Right atrium auricular region (tissue), 2 donors: ENCODE measurements at regions not wholly inside any gene's neighbourhood (a gene's known extent, or its start where the extent isn't known, plus 50 kb on each side); places are given as distances from the start of the nearest gene placed in this dataset.

Experiments used
- DNase-seq: peaks from one replicate; pipeline ENCODE4 v3.0.0-alpha.2; 2019; ENCODE audit warnings: low spot score
- H3K27ac ChIP-seq, 2 donors: fragments of 200-600 bp; sonication (generic); 1 replicate in 1 of 2; 2 replicates in 1 of 2; pipeline ENCODE4 v1.5.1; 2016 to 2019
- H3K27me3 ChIP-seq, 2 donors: fragments of 200-600 bp; sonication (generic); one replicate each; pipeline versions ENCODE4 v1.5.1 to v1.6.0; 2017 to 2019
- H3K36me3 ChIP-seq: fragments of 200-600 bp; sonication (generic); one replicate; pipeline ENCODE4 v1.5.1; 2016
- H3K4me1 ChIP-seq, 2 donors: fragments of 200-600 bp; sonication (generic); one replicate each; pipeline versions ENCODE4 v1.5.1 to v1.6.0; 2017 to 2019
- H3K4me3 ChIP-seq, 2 donors: fragments of 200-600 bp; sonication (generic); 1 replicate in 1 of 2; 2 replicates in 1 of 2; pipeline ENCODE4 v1.5.1; 2017 to 2019; ENCODE audit warnings: mild to moderate bottlenecking in 1 of 2, moderate library complexity in 1 of 2
- H3K9me3 ChIP-seq, 2 donors: fragments of 200-600 bp; sonication (generic); one replicate each; pipeline ENCODE4 v1.5.1; 2019
- TF ChIP-seq, protein P1 (sequence below), 2 donors: fragments of 200-600 bp; sonication (generic); IDR thresholded peaks; one replicate each; pipeline ENCODE4 v1.5.1; 2019; ENCODE audit warnings: antibody characterized with exemption in 2 of 2

DNA sequence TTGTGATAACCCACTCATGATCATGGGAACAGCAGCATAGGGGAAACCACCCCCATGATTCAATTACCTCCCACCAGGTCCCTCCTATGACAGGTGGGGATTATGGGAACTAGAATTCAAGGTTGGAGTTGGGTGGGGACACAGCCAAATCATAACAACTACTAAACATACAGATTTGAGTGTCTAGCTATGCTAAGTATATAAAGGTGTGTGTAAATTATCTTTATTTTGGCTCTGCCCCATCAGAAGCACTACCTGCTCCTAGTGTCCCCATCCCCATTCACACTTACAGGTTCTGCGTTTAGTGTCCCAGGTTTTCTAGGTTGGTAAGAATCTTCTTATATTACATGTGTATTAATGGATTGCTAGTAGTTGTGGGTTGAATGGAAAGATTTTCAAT is 464.7 kb downstream of the EPHA4 start:
- H3K27ac ChIP-seq: no peak overlapping the region
- TF ChIP-seq, protein P1, sequence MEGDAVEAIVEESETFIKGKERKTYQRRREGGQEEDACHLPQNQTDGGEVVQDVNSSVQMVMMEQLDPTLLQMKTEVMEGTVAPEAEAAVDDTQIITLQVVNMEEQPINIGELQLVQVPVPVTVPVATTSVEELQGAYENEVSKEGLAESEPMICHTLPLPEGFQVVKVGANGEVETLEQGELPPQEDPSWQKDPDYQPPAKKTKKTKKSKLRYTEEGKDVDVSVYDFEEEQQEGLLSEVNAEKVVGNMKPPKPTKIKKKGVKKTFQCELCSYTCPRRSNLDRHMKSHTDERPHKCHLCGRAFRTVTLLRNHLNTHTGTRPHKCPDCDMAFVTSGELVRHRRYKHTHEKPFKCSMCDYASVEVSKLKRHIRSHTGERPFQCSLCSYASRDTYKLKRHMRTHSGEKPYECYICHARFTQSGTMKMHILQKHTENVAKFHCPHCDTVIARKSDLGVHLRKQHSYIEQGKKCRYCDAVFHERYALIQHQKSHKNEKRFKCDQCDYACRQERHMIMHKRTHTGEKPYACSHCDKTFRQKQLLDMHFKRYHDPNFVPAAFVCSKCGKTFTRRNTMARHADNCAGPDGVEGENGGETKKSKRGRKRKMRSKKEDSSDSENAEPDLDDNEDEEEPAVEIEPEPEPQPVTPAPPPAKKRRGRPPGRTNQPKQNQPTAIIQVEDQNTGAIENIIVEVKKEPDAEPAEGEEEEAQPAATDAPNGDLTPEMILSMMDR (IDR thresholded peaks at IDR 0.05): no peak
- H3K9me3 ChIP-seq: no peaks in the 10 kb centered on the region
- peaks cover 0 to 25% of the 10 kb centered on the region in 2 donors for H3K4me1 ChIP-seq
- H3K36me3 ChIP-seq: no peaks in the 10 kb centered on the region
- H3K4me3 ChIP-seq: no peak overlapping the region
- no peak for DNase-seq
- H3K27me3 ChIP-seq: no peaks in the 10 kb centered on the region

DNA sequence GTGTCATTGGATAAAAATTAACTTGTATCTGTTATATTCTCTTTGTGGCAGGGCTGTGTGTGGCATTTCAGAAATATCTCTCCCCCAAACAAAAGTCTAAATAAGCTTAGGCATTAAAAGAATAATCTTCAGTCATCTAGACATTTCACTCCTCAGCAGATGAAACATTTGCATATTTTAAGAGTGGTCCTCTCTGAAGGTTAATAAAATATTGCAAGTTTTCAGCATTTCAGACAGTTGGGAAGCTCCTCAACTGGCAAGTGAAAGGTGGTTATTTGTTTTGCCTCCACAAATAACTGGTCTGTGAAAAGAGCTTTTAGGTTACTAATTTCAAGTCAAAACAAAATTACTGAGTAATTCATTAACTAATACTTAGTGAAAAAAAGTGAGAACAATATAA is 462.6 kb downstream of the EPHA4 start:
- H3K4me1 ChIP-seq: peaks cover 0 to 9% of the 10 kb centered on the region in 2 donors
- DNase-seq: no peak
- no peaks in the 10 kb centered on the region for H3K9me3 ChIP-seq
- no peaks in the 10 kb centered on the region for H3K36me3 ChIP-seq
- H3K27ac ChIP-seq: no peak overlapping the region
- TF ChIP-seq, protein P1 (IDR thresholded peaks at IDR 0.05): no peak
- H3K4me3 ChIP-seq: no peak overlapping the region
- H3K27me3 ChIP-seq: no peaks in the 10 kb centered on the region

DNA sequence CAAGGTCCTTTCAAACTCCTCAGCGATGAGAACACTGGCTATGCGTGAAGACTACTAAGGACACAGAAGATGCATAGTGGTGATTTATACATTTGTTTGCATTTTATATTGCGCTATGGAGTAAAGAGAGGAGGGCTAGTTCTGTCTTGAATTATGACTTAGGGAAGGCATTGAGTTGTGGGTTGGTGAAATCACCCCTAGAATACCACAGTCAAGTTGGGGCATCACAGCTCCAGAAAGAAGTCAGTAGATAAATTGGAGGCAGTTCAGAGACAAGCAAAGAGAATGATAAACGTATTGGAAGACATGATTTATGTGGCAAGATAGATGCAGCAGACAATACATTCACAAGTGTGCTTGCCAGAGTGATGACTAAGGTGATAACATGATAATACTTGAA is 460.4 kb downstream of the EPHA4 start:
- DNase-seq: no peak
- H3K36me3 ChIP-seq: no peaks in the 10 kb centered on the region
- H3K27ac ChIP-seq: no peak overlapping the region
- no peaks in the 10 kb centered on the region for H3K4me1 ChIP-seq
- H3K4me3 ChIP-seq: no peak overlapping the region
- TF ChIP-seq, protein P1 (IDR thresholded peaks at IDR 0.05): no peak
- H3K27me3 ChIP-seq: no peaks in the 10 kb centered on the region
- no peaks in the 10 kb centered on the region for H3K9me3 ChIP-seq

DNA sequence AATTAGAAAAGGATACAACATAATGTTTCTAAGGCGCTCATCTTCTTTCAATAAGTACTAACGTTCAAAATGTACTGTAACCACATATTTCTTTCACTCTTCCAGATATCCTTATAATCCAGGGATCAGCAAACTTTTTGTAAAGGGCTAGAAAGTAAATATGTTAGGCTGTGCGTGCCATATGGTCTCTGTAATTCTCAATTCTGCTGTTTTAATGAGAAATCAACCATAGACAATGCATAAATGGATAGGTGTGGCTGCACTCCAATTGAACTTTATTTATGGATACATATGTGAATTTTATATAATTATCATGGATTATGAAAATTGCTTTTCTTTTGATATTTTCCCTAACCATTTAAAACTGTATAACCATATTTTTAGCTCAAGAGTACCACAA is 459.4 kb downstream of the EPHA4 start:
- Histone ChIP-seq H3K27me3 (no peaks in the 10 kb centered on the region), H3K36me3 (no peaks in the 10 kb centered on the region), H3K4me1 (no peaks in the 10 kb centered on the region), H3K27ac (no peak overlapping the region), H3K4me3 (no peak overlapping the region), H3K9me3 (no peaks in the 10 kb centered on the region)
- DNase-seq: no peak
- TF ChIP-seq, protein P1 (IDR thresholded peaks at IDR 0.05): no peak

DNA sequence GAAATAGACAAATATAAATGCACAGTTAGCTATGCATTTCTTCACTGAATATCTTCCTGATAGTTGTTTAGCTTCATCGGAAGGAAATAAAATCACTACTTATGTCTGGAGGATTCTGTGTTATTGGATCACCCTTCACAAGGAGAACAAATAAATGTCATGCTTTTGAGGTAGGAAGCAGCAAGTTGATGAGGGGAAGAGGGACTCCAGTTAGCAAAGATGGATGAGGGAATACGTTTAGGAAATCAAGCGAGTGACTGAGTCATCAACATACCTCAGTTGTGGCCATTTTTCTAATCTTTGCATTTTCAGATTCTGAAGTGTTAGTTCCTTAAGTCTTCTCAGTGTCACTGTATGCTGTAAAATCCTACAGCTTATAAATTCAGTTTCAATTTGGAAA is 456.2 kb downstream of the EPHA4 start:
- H3K27ac ChIP-seq: no peak overlapping the region
- H3K9me3 ChIP-seq: no peaks in the 10 kb centered on the region
- H3K36me3 ChIP-seq: no peaks in the 10 kb centered on the region
- DNase-seq: no peak
- no peaks in the 10 kb centered on the region for H3K27me3 ChIP-seq
- TF ChIP-seq, protein P1 (IDR thresholded peaks at IDR 0.05): no peak
- no peak overlapping the region for H3K4me3 ChIP-seq
- no peaks in the 10 kb centered on the region for H3K4me1 ChIP-seq

DNA sequence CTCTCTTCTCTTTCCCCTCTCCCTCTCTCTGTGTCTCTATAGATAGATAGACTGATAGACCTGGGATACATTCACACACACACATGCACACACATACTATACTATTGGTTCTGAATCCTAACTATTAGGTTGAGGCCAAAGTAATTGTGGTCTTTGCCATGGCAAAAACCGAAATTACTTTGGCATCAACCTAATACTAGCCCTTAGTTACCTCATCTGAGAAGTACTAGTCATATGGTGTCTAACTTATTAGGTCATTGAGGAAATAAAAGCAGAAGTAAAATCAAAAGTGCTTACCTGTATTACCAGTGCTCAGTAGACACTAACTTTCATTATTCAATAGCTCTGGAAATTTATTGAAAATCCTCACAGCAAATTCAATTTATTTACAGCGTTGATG is 451.5 kb downstream of the EPHA4 start:
- H3K36me3 ChIP-seq: no peaks in the 10 kb centered on the region
- DNase-seq: no peak
- peaks cover 0 to 4% of the 10 kb centered on the region in 2 donors for H3K4me1 ChIP-seq
- H3K27me3 ChIP-seq: no peaks in the 10 kb centered on the region
- TF ChIP-seq, protein P1 (IDR thresholded peaks at IDR 0.05): no peak
- no peak overlapping the region for H3K27ac ChIP-seq
- no peak overlapping the region for H3K4me3 ChIP-seq
- no peaks in the 10 kb centered on the region for H3K9me3 ChIP-seq
